ENCODE measurements at regions not wholly inside any gene's neighbourhood (a gene's known extent, or its start where the extent isn't known, plus 50 kb on each side); places are given as distances from the start of the nearest gene placed in this dataset.

GRCh38 chr15:60057554-60057953, 53.4 kb downstream of the FOXB1 start:
- H3K36me3 ChIP-seq, result no peaks in the 10 kb centered on the region
- H3K4me3 ChIP-seq, result no peak overlapping the region
- intact Hi-C loops (cut with DNase I; ENCODE audit: low total_unique reads), result no loop called here
- peaks cover 15 to 17% of the 10 kb centered on the region in 2 donors for H3K9me3 ChIP-seq
- no peaks in the 10 kb centered on the region for H3K4me1 ChIP-seq
- H3K27me3 ChIP-seq, result peaks cover 0 to 7% of the 10 kb centered on the region in 2 donors
- TF ChIP-seq POLR2A (IDR thresholded peaks at IDR 0.05) (no peak), POLR2AphosphoS5 (IDR thresholded peaks at IDR 0.05) (no peak), CTCF (IDR thresholded peaks at IDR 0.05) (no peak)
- no peak overlapping the region for H3K27ac ChIP-seq
- no peak for DNase-seq (ENCODE audit: low spot score in 2 of 2)

GRCh38 chr15:60059186-60059585, 55.1 kb downstream of the FOXB1 start:
- H3K27me3 ChIP-seq, result peaks cover 0 to 4% of the 10 kb centered on the region in 2 donors
- TF ChIP-seq POLR2A (IDR thresholded peaks at IDR 0.05) (no peak), CTCF (IDR thresholded peaks at IDR 0.05) (no peak), POLR2AphosphoS5 (IDR thresholded peaks at IDR 0.05) (no peak)
- H3K4me3 ChIP-seq, result no peak overlapping the region
- no peaks in the 10 kb centered on the region for H3K4me1 ChIP-seq
- intact Hi-C loops (cut with DNase I; ENCODE audit: low total_unique reads), result no loop called here
- no peaks in the 10 kb centered on the region for H3K36me3 ChIP-seq
- no peak for DNase-seq (ENCODE audit: low spot score in 2 of 2)
- H3K27ac ChIP-seq, result no peak overlapping the region
- peaks cover 18 to 22% of the 10 kb centered on the region in 2 donors for H3K9me3 ChIP-seq

GRCh38 chr15:60061758-60062157, 57.6 kb downstream of the FOXB1 start:
- no peak overlapping the region for H3K27ac ChIP-seq
- H3K36me3 ChIP-seq, result no peaks in the 10 kb centered on the region
- no peaks in the 10 kb centered on the region for H3K4me1 ChIP-seq
- TF ChIP-seq CTCF (IDR thresholded peaks at IDR 0.05) (no peak), POLR2A (IDR thresholded peaks at IDR 0.05) (no peak), POLR2AphosphoS5 (IDR thresholded peaks at IDR 0.05) (no peak)
- intact Hi-C loops (cut with DNase I; ENCODE audit: low total_unique reads), result no loop called here
- H3K9me3 ChIP-seq, result peaks cover 18 to 22% of the 10 kb centered on the region in 2 donors
- DNase-seq (ENCODE audit: low spot score in 2 of 2), result no peak
- no peak overlapping the region for H3K4me3 ChIP-seq
- H3K27me3 ChIP-seq, result peaks cover 0 to 4% of the 10 kb centered on the region in 2 donors

- no peak overlapping the region for H3K4me3 ChIP-seq
- no peaks in the 10 kb centered on the region for H3K4me1 ChIP-seq
- H3K27me3 ChIP-seq, result no peaks in the 10 kb centered on the region
- peaks cover 18 to 22% of the 10 kb centered on the region in 2 donors for H3K9me3 ChIP-seq
- no peak overlapping the region for H3K27ac ChIP-seq
- TF ChIP-seq POLR2AphosphoS5 (IDR thresholded peaks at IDR 0.05), result no peak
- TF ChIP-seq POLR2A (IDR thresholded peaks at IDR 0.05), result no peak
- TF ChIP-seq CTCF (IDR thresholded peaks at IDR 0.05), result no peak
- H3K36me3 ChIP-seq, result no peaks in the 10 kb centered on the region
- DNase-seq (ENCODE audit: low spot score in 2 of 2), result no peak
- intact Hi-C loops (cut with DNase I; ENCODE audit: low total_unique reads), result no loop called here
Measured at GRCh38 chr15:60062826-60063225, 58.7 kb downstream of the FOXB1 start.

GRCh38 chr15:60065951-60066350, 61.8 kb downstream of the FOXB1 start:
- Histone ChIP-seq H3K36me3 (no peaks in the 10 kb centered on the region), H3K4me3 (no peak overlapping the region), H3K4me1 (no peaks in the 10 kb centered on the region), H3K27ac (no peak overlapping the region), H3K27me3 (no peaks in the 10 kb centered on the region), H3K9me3 (peaks cover 18% of the 10 kb centered on the region in 2 donors)
- DNase-seq (ENCODE audit: low spot score in 2 of 2), result no peak
- no peak for TF ChIP-seq POLR2AphosphoS5 (IDR thresholded peaks at IDR 0.05)
- no peak for TF ChIP-seq POLR2A (IDR thresholded peaks at IDR 0.05)
- no peak for TF ChIP-seq CTCF (IDR thresholded peaks at IDR 0.05)
- intact Hi-C loops (cut with DNase I; ENCODE audit: low total_unique reads), result no loop called here

Measured in breast epithelium (tissue), 4 donors.